ENCODE measurements at regions not wholly inside any gene's neighbourhood (a gene's known extent, or its start where the extent isn't known, plus 50 kb on each side); places are given as distances from the start of the nearest gene placed in this dataset.

- POLR2A ChIA-PET: no interaction called here
- H3K36me3 ChIP-seq (replicated peaks in 1 of 2; ENCODE audit: control insufficient read depth in 1 of 2, insufficient read depth in 2 of 2, low read length in 1 of 2): peaks cover 0 to 3% of the 10 kb centered on the region in 2 experiments
These were observed 297.7 kb upstream of the MANEA start for GRCh38 chr6:95279616-95280015.

More at GRCh38 chr6:95279616-95280015, 297.7 kb upstream of the MANEA start:
- Histone ChIP-seq H4K20me1 (ENCODE audit: insufficient read depth) (no peaks in the 10 kb centered on the region), H2AFZ (ENCODE audit: low read depth) (no peak overlapping the region), H3K4me2 (no peak overlapping the region), H3K9ac (no peak overlapping the region), H3K4me1 (ENCODE audit: control insufficient read depth in 1 of 2, insufficient read depth in 2 of 2, low read depth in 1 of 2, low read length in 1 of 2) (no peaks in the 10 kb centered on the region), H3F3A (replicated peaks; ENCODE audit: insufficient read depth) (no peaks in the 10 kb centered on the region), H3K9me3 (no peaks in the 10 kb centered on the region), H3K4me3 (ENCODE audit: low read depth in 2 of 2, low read length in 1 of 2) (no peak overlapping the region), H3K27ac (ENCODE audit: low read depth in 2 of 2, low read length in 1 of 2) (no peak overlapping the region), H3K27me3 (ENCODE audit: insufficient read depth) (no peaks in the 10 kb centered on the region), H3K79me2 (ENCODE audit: insufficient read depth) (no peaks in the 10 kb centered on the region), H3K9me2 (no peaks in the 10 kb centered on the region)
- DNase-seq: no peak
- 24% methylated on average over 1 of the region's 1 CpG for WGBS (ENCODE audit: low lambda C conversion rate)
- TF ChIP-seq USF2 (IDR thresholded peaks at IDR 0.05; ENCODE audit: borderline replicate concordance, low read depth, low read length) (no peak), JUND (IDR thresholded peaks at IDR 0.05) (no peak), NFIC (IDR thresholded peaks at IDR 0.05; ENCODE audit: borderline replicate concordance) (no peak), TEAD4 (IDR thresholded peaks at IDR 0.05; ENCODE audit: borderline replicate concordance, insufficient read depth) (no peak), GATA2 (CRISPR knock-in tag; IDR thresholded peaks at IDR 0.05) (no peak), RFX5 (IDR thresholded peaks at IDR 0.05; ENCODE audit: low read length) (no peak), PBX3 (IDR thresholded peaks at IDR 0.05) (no peak), FOXM1 (IDR thresholded peaks at IDR 0.05; ENCODE audit: low read depth) (no peak), RAD21 (IDR thresholded peaks at IDR 0.05; ENCODE audit: low read length) (no peak), MXI1 (IDR thresholded peaks at IDR 0.05; ENCODE audit: low read depth, low read length) (no peak), EZH2phosphoT487 (IDR thresholded peaks at IDR 0.05; ENCODE audit: borderline replicate concordance, low read depth) (no peak), CTCF (IDR thresholded peaks at IDR 0.05) (no peak), YY1 (IDR thresholded peaks at IDR 0.05; ENCODE audit: low read depth) (no peak), SIN3A (IDR thresholded peaks at IDR 0.05; ENCODE audit: borderline replicate concordance, low read depth, low read length) (no peak), CHD2 (IDR thresholded peaks at IDR 0.05; ENCODE audit: low read length, partially characterized antibody) (no peak), EP300 (IDR thresholded peaks at IDR 0.05; ENCODE audit: borderline replicate concordance in 1 of 2, low read depth in 1 of 2, low read length in 1 of 2) (no peak), RXRA (IDR thresholded peaks at IDR 0.05; ENCODE audit: borderline replicate concordance, low read depth) (no peak), TAF1 (IDR thresholded peaks at IDR 0.05; ENCODE audit: borderline replicate concordance, low read depth, low read length) (no peak), FOXJ3 (CRISPR knock-in tag; IDR thresholded peaks at IDR 0.05) (no peak), REST (IDR thresholded peaks at IDR 0.05; ENCODE audit: low read depth, low read length) (no peak)
- CTCF ChIA-PET: interaction anchor here (1.0 to 2.4 kb wide), 3 partner anchors 11 to 77 kb away, joined by 5 to 14 read pairs (median 6); no protein-coding TSS in a partner anchor
